HG03565 (cell line): ENCODE measurements at regions not wholly inside any gene's neighbourhood (a gene's known extent, or its start where the extent isn't known, plus 50 kb on each side); places are given as distances from the start of the nearest gene placed in this dataset.

Experiments
- ATAC-seq: cut with Tn5 transposase; IDR thresholded peaks from one replicate; pipeline ENCODE4 v1.9.1; 2021; ENCODE audit warnings: mild to moderate bottlenecking, moderate library complexity; ENCODE audit not compliant: unreplicated experiment

- no peak for ATAC-seq
Measured at GRCh38 chr2:120401275-120402066, 55.5 kb downstream of the INHBB start.

GRCh38 chr2:120402067-120402433, 56.1 kb downstream of the INHBB start:
- no peak for ATAC-seq

- no peak for ATAC-seq
Measured at GRCh38 chr2:120402508-120402907, 56.6 kb downstream of the INHBB start.

- no peak for ATAC-seq
Measured at GRCh38 chr2:120403261-120403660, 57.3 kb downstream of the INHBB start.

GRCh38 chr2:120403676-120404075, 57.7 kb downstream of the INHBB start:
- no peak for ATAC-seq

GRCh38 chr2:120404274-120404673, 58.3 kb downstream of the INHBB start:
- ATAC-seq, result no peak

GRCh38 chr2:120404941-120405758, 59.2 kb downstream of the INHBB start:
- no peak for ATAC-seq

GRCh38 chr2:120405759-120406099, 59.8 kb downstream of the INHBB start:
- ATAC-seq, result no peak

GRCh38 chr2:120406566-120406965, 60.6 kb downstream of the INHBB start:
- ATAC-seq, result no peak

- no peak for ATAC-seq
Measured at GRCh38 chr2:120410487-120410886, 64.6 kb downstream of the INHBB start.

- ATAC-seq, result no peak
Measured at GRCh38 chr2:120415060-120415459, 69.1 kb downstream of the INHBB start.

GRCh38 chr2:120415728-120416509, 70.0 kb downstream of the INHBB start:
- no peak for ATAC-seq

GRCh38 chr2:120418174-120418787, 72.3 kb downstream of the INHBB start:
- no peak for ATAC-seq

- ATAC-seq, result no peak
Measured at GRCh38 chr2:120419073-120419472, 73.1 kb downstream of the INHBB start.

GRCh38 chr2:120419955-120420354, 74.0 kb downstream of the INHBB start:
- no peak for ATAC-seq

GRCh38 chr2:120421126-120421829, 75.3 kb downstream of the INHBB start:
- no peak for ATAC-seq

GRCh38 chr2:120421830-120422175, 75.9 kb downstream of the INHBB start:
- no peak for ATAC-seq

- ATAC-seq, result no peak
Measured at GRCh38 chr2:120422465-120423160, 76.7 kb downstream of the INHBB start.

- ATAC-seq, result no peak
Measured at GRCh38 chr2:120423167-120423943, 77.4 kb downstream of the INHBB start.
